ENCODE measurements at regions not wholly inside any gene's neighbourhood (a gene's known extent, or its start where the extent isn't known, plus 50 kb on each side); places are given as distances from the start of the nearest gene placed in this dataset.
"Not testable (repeated sequence)": the region's sequence is repeated elsewhere in the genome, so short reads cannot be mapped to it uniquely, and the experiment has no call there.

- ATAC-seq (replicated peaks in 1 of 4) (no peak), DNase-seq (no peak)
- no CpG with 5 or more reads among the region's 2 CpGs for whole genome bisulfite sequencing (ENCODE audit: insufficient coverage)
- no peaks in the 10 kb centered on the region for H3K27me3 ChIP-seq (replicated peaks in 1 of 2; ENCODE audit: control insufficient read depth in 2 of 2, extremely low read depth in 1 of 2, insufficient read depth in 2 of 2, low read length in 1 of 2)
- no peaks in the 10 kb centered on the region for H3K27me3 Mint-ChIP-seq
- peaks cover 11 to 20% (median 13%) of the 10 kb centered on the region in 3 donors for H3K9me3 Mint-ChIP-seq
- H3K4me1 ChIP-seq (ENCODE audit: control insufficient read depth in 1 of 2, extremely low read depth in 1 of 2, insufficient read depth in 2 of 2, low read length in 2 of 2): no peaks in the 10 kb centered on the region
- H3K27ac ChIP-seq (ENCODE audit: low read length): no peak overlapping the region
- no peaks in the 10 kb centered on the region for H3K9me3 ChIP-seq
- POLR2A ChIA-PET: no interaction called here
- H3K36me3 Mint-ChIP-seq: no peaks in the 10 kb centered on the region
- no peaks in the 10 kb centered on the region for H3K4me1 Mint-ChIP-seq
- H3K4me3 Mint-ChIP-seq: no peak overlapping the region
- no peaks in the 10 kb centered on the region for H3K36me3 ChIP-seq (ENCODE audit: control insufficient read depth in 2 of 2, extremely low read depth in 1 of 2, insufficient read depth in 1 of 2, low read length in 1 of 2)
- H3K4me3 ChIP-seq (ENCODE audit: control insufficient read depth in 1 of 2, extremely low read depth in 1 of 2, low read length in 1 of 2): no peak overlapping the region
- H3K27ac Mint-ChIP-seq: no peak overlapping the region
- CTCF ChIA-PET: no interaction called here
Observed at GRCh38 chr14:48568688-48569087, 893.3 kb upstream of the MDGA2 start.

- Mint-ChIP-seq H3K4me1 (no peaks in the 10 kb centered on the region), H3K27me3 (no peaks in the 10 kb centered on the region), H3K4me3 (no peak overlapping the region), H3K27ac (no peak overlapping the region), H3K9me3 (peaks cover 12 to 23% (median 16%) of the 10 kb centered on the region in 3 donors), H3K36me3 (no peaks in the 10 kb centered on the region)
- no peak overlapping the region for H3K4me3 ChIP-seq (ENCODE audit: control insufficient read depth in 1 of 2, extremely low read depth in 1 of 2, low read length in 1 of 2)
- no peaks in the 10 kb centered on the region for H3K27me3 ChIP-seq (replicated peaks in 1 of 2; ENCODE audit: control insufficient read depth in 2 of 2, extremely low read depth in 1 of 2, insufficient read depth in 2 of 2, low read length in 1 of 2)
- H3K9me3 ChIP-seq: no peaks in the 10 kb centered on the region
- DNase-seq: no peak
- ATAC-seq (replicated peaks in 1 of 4): no peak
- ChIA-PET CTCF (no interaction called here), POLR2A (no interaction called here)
- H3K4me1 ChIP-seq (ENCODE audit: control insufficient read depth in 1 of 2, extremely low read depth in 1 of 2, insufficient read depth in 2 of 2, low read length in 2 of 2): no peaks in the 10 kb centered on the region
- WGBS (ENCODE audit: insufficient coverage): no CpG with 5 or more reads among the region's 1 CpG
- no peaks in the 10 kb centered on the region for H3K36me3 ChIP-seq (ENCODE audit: control insufficient read depth in 2 of 2, extremely low read depth in 1 of 2, insufficient read depth in 1 of 2, low read length in 1 of 2)
- no peak overlapping the region for H3K27ac ChIP-seq (ENCODE audit: low read length)
Observed at GRCh38 chr14:48568252-48568651, 892.8 kb upstream of the MDGA2 start.

- ChIA-PET POLR2A (no interaction called here), CTCF (no interaction called here)
- Mint-ChIP-seq H3K36me3 (no peaks in the 10 kb centered on the region), H3K4me3 (no peak overlapping the region), H3K9me3 (peaks cover 10 to 25% (median 10%) of the 10 kb centered on the region in 3 donors), H3K27ac (no peak overlapping the region), H3K4me1 (no peaks in the 10 kb centered on the region), H3K27me3 (no peaks in the 10 kb centered on the region)
- ATAC-seq (replicated peaks in 1 of 4) (no peak), DNase-seq (no peak)
- no peak overlapping the region for H3K4me3 ChIP-seq (ENCODE audit: control insufficient read depth in 1 of 2, extremely low read depth in 1 of 2, low read length in 1 of 2)
- no peaks in the 10 kb centered on the region for H3K4me1 ChIP-seq (ENCODE audit: control insufficient read depth in 1 of 2, extremely low read depth in 1 of 2, insufficient read depth in 2 of 2, low read length in 2 of 2)
- 87% methylated on average over 3 of the region's 3 CpGs for WGBS (ENCODE audit: insufficient coverage)
- H3K36me3 ChIP-seq (ENCODE audit: control insufficient read depth in 2 of 2, extremely low read depth in 1 of 2, insufficient read depth in 1 of 2, low read length in 1 of 2): no peaks in the 10 kb centered on the region
- H3K27ac ChIP-seq (ENCODE audit: low read length): no peak overlapping the region
- no peaks in the 10 kb centered on the region for H3K9me3 ChIP-seq
- no peaks in the 10 kb centered on the region for H3K27me3 ChIP-seq (replicated peaks in 1 of 2; ENCODE audit: control insufficient read depth in 2 of 2, extremely low read depth in 1 of 2, insufficient read depth in 2 of 2, low read length in 1 of 2)
Observed at GRCh38 chr14:48563489-48563888, 888.1 kb upstream of the MDGA2 start.

DNA sequence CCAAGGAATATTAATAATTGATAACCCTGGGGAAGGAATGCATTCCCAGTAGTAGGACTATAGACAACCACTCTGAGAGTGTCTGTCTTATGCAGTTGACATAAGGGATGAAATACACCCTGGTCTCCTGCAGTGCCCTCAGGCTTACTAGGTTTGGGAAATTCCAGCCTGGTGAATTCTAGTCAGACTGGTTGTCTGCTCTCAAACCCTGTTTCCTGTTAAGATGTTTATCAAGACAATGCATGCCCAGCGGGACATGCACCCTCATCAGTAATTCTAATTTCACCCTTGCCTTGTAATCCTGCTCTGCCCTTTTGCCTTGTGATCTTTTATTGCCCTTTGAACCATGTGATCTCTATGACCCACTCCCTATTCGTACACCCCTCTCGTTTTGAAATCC is 886.0 kb upstream of the MDGA2 start:
- CTCF ChIA-PET, H3K27me3 Mint-ChIP-seq, H3K27ac Mint-ChIP-seq: not testable (repeated sequence)

GRCh38 chr14:48560421-48560820 is 885.0 kb upstream of the MDGA2 start:
- ChIA-PET POLR2A (no interaction called here), CTCF (no interaction called here)
- H3K27ac ChIP-seq (ENCODE audit: low read length): no peak overlapping the region
- no peaks in the 10 kb centered on the region for H3K36me3 ChIP-seq (ENCODE audit: control insufficient read depth in 2 of 2, extremely low read depth in 1 of 2, insufficient read depth in 1 of 2, low read length in 1 of 2)
- ATAC-seq (replicated peaks in 1 of 4): no peak
- no peaks in the 10 kb centered on the region for H3K27me3 Mint-ChIP-seq
- no peaks in the 10 kb centered on the region for H3K36me3 Mint-ChIP-seq
- no peaks in the 10 kb centered on the region for H3K27me3 ChIP-seq (replicated peaks in 1 of 2; ENCODE audit: control insufficient read depth in 2 of 2, extremely low read depth in 1 of 2, insufficient read depth in 2 of 2, low read length in 1 of 2)
- H3K4me3 ChIP-seq (ENCODE audit: control insufficient read depth in 1 of 2, extremely low read depth in 1 of 2, low read length in 1 of 2): no peak overlapping the region
- H3K27ac Mint-ChIP-seq: no peak overlapping the region
- no peaks in the 10 kb centered on the region for H3K4me1 ChIP-seq (ENCODE audit: control insufficient read depth in 1 of 2, extremely low read depth in 1 of 2, insufficient read depth in 2 of 2, low read length in 2 of 2)
- H3K4me3 Mint-ChIP-seq: no peak overlapping the region
- H3K9me3 ChIP-seq: no peaks in the 10 kb centered on the region
- peaks cover 14 to 25% (median 15%) of the 10 kb centered on the region in 3 donors for H3K9me3 Mint-ChIP-seq
- no peaks in the 10 kb centered on the region for H3K4me1 Mint-ChIP-seq
- WGBS (ENCODE audit: insufficient coverage): no CpG with 5 or more reads among the region's 4 CpGs
- DNase-seq: no peak

More for the DNA sequence above, 886.0 kb upstream of the MDGA2 start:
- WGBS (ENCODE audit: insufficient coverage): 65% methylated on average over 2 of the region's 3 CpGs
- H3K4me3 Mint-ChIP-seq; H3K27ac ChIP-seq (ENCODE audit: low read length); DNase-seq; H3K4me1 Mint-ChIP-seq; H3K36me3 ChIP-seq (ENCODE audit: control insufficient read depth in 2 of 2, extremely low read depth in 1 of 2, insufficient read depth in 1 of 2, low read length in 1 of 2); H3K4me3 ChIP-seq (ENCODE audit: control insufficient read depth in 1 of 2, extremely low read depth in 1 of 2, low read length in 1 of 2); ATAC-seq (replicated peaks in 1 of 4); H3K4me1 ChIP-seq (ENCODE audit: control insufficient read depth in 1 of 2, extremely low read depth in 1 of 2, insufficient read depth in 2 of 2, low read length in 2 of 2); H3K36me3 Mint-ChIP-seq; H3K9me3 ChIP-seq; POLR2A ChIA-PET; H3K27me3 ChIP-seq (replicated peaks in 1 of 2; ENCODE audit: control insufficient read depth in 2 of 2, extremely low read depth in 1 of 2, insufficient read depth in 2 of 2, low read length in 1 of 2): not testable (repeated sequence)
- peaks cover 10 to 25% (median 10%) of the 10 kb centered on the region in 3 donors for H3K9me3 Mint-ChIP-seq

DNA sequence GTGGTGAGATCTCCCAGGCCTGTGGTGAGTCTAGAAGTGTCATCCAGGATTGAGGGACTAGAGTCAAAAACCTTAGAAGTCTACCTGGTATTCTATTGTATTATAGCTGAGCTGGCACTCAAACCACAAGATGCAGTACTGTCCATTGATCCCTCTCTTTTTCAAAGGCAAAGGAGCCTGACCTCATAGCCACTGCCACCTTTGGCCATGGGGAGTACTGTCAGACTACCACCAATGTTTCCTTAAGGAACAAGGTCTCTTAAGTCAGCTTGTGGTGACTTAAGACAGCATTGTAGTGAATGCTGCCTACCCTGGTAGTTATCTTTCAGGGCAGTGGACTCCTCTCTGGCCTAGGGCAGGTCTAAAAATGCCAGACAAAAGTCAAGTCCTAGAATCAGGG is 878.0 kb upstream of the MDGA2 start:
- Mint-ChIP-seq H3K4me3 (no peak overlapping the region), H3K4me1 (no peaks in the 10 kb centered on the region), H3K36me3 (no peaks in the 10 kb centered on the region), H3K27ac (no peak overlapping the region), H3K27me3 (no peaks in the 10 kb centered on the region), H3K9me3 (peaks cover 12 to 27% (median 15%) of the 10 kb centered on the region in 3 donors)
- DNase-seq: no peak
- CTCF ChIA-PET: no interaction called here
- Histone ChIP-seq H3K4me3 (ENCODE audit: control insufficient read depth in 1 of 2, extremely low read depth in 1 of 2, low read length in 1 of 2) (no peak overlapping the region), H3K27me3 (replicated peaks in 1 of 2; ENCODE audit: control insufficient read depth in 2 of 2, extremely low read depth in 1 of 2, insufficient read depth in 2 of 2, low read length in 1 of 2) (no peaks in the 10 kb centered on the region), H3K27ac (ENCODE audit: low read length) (no peak overlapping the region), H3K4me1 (ENCODE audit: control insufficient read depth in 1 of 2, extremely low read depth in 1 of 2, insufficient read depth in 2 of 2, low read length in 2 of 2) (no peaks in the 10 kb centered on the region), H3K9me3 (no peaks in the 10 kb centered on the region), H3K36me3 (ENCODE audit: control insufficient read depth in 2 of 2, extremely low read depth in 1 of 2, insufficient read depth in 1 of 2, low read length in 1 of 2) (no peaks in the 10 kb centered on the region)
- POLR2A ChIA-PET: no interaction called here
- no peak for ATAC-seq (replicated peaks in 1 of 4)

DNA sequence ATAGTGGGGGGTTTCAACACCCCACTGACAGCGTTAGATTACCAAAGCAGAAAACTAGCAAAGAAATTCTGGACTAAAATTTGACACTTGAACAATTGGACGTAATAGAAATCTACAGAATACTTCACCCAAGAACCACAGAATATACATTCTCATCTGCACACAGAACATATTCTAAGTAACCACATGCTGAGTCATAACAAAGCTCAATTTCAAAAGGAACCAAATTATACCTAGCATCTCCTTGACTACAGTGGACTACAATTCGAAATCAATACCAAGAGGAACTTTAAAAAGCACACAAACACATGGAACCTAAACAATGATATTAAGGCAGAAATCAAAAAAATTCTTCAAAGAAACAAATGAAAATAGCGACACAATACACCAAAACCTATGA is 871.6 kb upstream of the MDGA2 start:
- no peaks in the 10 kb centered on the region for H3K36me3 ChIP-seq (ENCODE audit: control insufficient read depth in 2 of 2, extremely low read depth in 1 of 2, insufficient read depth in 1 of 2, low read length in 1 of 2)
- ChIA-PET CTCF (interaction anchor here in 1 of 2 donors (0.7 kb wide), 1 partner anchor 161 kb away, joined by 4 read pairs; no protein-coding TSS in a partner anchor), POLR2A (no interaction called here)

More for the DNA sequence above, 871.6 kb upstream of the MDGA2 start:
- 68% methylated on average over 2 of the region's 4 CpGs for WGBS (ENCODE audit: insufficient coverage)
- H3K4me1 ChIP-seq (ENCODE audit: control insufficient read depth in 1 of 2, extremely low read depth in 1 of 2, insufficient read depth in 2 of 2, low read length in 2 of 2): no peaks in the 10 kb centered on the region
- Mint-ChIP-seq H3K4me1 (no peaks in the 10 kb centered on the region), H3K27me3 (no peaks in the 10 kb centered on the region), H3K9me3 (peaks cover 12 to 14% (median 12%) of the 10 kb centered on the region in 3 donors), H3K36me3 (no peaks in the 10 kb centered on the region), H3K4me3 (no peak overlapping the region), H3K27ac (no peak overlapping the region)
- H3K27ac ChIP-seq (ENCODE audit: low read length): no peak overlapping the region
- no peak overlapping the region for H3K4me3 ChIP-seq (ENCODE audit: control insufficient read depth in 1 of 2, extremely low read depth in 1 of 2, low read length in 1 of 2)
- ATAC-seq (replicated peaks in 1 of 4) (no peak), DNase-seq (no peak)
- H3K27me3 ChIP-seq (replicated peaks in 1 of 2; ENCODE audit: control insufficient read depth in 2 of 2, extremely low read depth in 1 of 2, insufficient read depth in 2 of 2, low read length in 1 of 2): no peaks in the 10 kb centered on the region
- no peaks in the 10 kb centered on the region for H3K9me3 ChIP-seq
